ENCODE measurements at regions not wholly inside any gene's neighbourhood (a gene's known extent, or its start where the extent isn't known, plus 50 kb on each side); places are given as distances from the start of the nearest gene placed in this dataset.
"Not testable (repeated sequence)": the region's sequence is repeated elsewhere in the genome, so short reads cannot be mapped to it uniquely, and the experiment has no call there.

GRCh38 chr10:71108042-71108441 is 104.3 kb upstream of the UNC5B start:
- not testable (repeated sequence) for DNase-seq

GRCh38 chr10:71112138-71112785 is 100.1 kb upstream of the UNC5B start:
- no peak for DNase-seq

- no peak for DNase-seq
Measured at GRCh38 chr10:71116426-71116825, 95.9 kb upstream of the UNC5B start.

- not testable (repeated sequence) for DNase-seq
Measured at GRCh38 chr10:71117589-71117988, 94.8 kb upstream of the UNC5B start.

- no peak for DNase-seq
Measured at GRCh38 chr10:71123023-71123422, 89.3 kb upstream of the UNC5B start.

GRCh38 chr10:71124921-71125748 is 87.2 kb upstream of the UNC5B start:
- no peak for DNase-seq

- no peak for DNase-seq
Measured at GRCh38 chr10:71125749-71126107, 86.6 kb upstream of the UNC5B start.

- no peak for DNase-seq
Measured at GRCh38 chr10:71126432-71126831, 85.9 kb upstream of the UNC5B start.

GRCh38 chr10:71127104-71127503 is 85.3 kb upstream of the UNC5B start:
- no peak for DNase-seq

GRCh38 chr10:71127773-71128172 is 84.6 kb upstream of the UNC5B start:
- no peak for DNase-seq

GRCh38 chr10:71128311-71128980 is 83.9 kb upstream of the UNC5B start:
- DNase-seq = no peak

- DNase-seq = no peak
Measured at GRCh38 chr10:71131096-71131495, 81.3 kb upstream of the UNC5B start.

GRCh38 chr10:71131508-71132088 is 80.8 kb upstream of the UNC5B start:
- no peak for DNase-seq

- DNase-seq = no peak
Measured at GRCh38 chr10:71132321-71132810, 80.0 kb upstream of the UNC5B start.

- DNase-seq = no peak
Measured at GRCh38 chr10:71133710-71134686, 78.4 kb upstream of the UNC5B start.

- no peak for DNase-seq
Measured at GRCh38 chr10:71134732-71135211, 77.6 kb upstream of the UNC5B start.

- no peak for DNase-seq
Measured at GRCh38 chr10:71135236-71135635, 77.1 kb upstream of the UNC5B start.

GRCh38 chr10:71136036-71136721 is 76.2 kb upstream of the UNC5B start:
- DNase-seq = no peak

- no peak for DNase-seq
Measured at GRCh38 chr10:71137701-71138100, 74.7 kb upstream of the UNC5B start.
